ENCODE measurements at regions not wholly inside any gene's neighbourhood (a gene's known extent, or its start where the extent isn't known, plus 50 kb on each side); places are given as distances from the start of the nearest gene placed in this dataset.

GRCh38 chr21:23026878-23027277, 2028.7 kb downstream of the NCAM2 start:
- ChIA-PET POLR2A (no interaction called here), CTCF (no interaction called here)
- DNase-seq: no peak
- intact Hi-C loops (cut with micrococcal nuclease): no loop called here
- H3K27me3 Mint-ChIP-seq: no peaks in the 10 kb centered on the region
- no peak for TF ChIP-seq CTCF (IDR thresholded peaks at IDR 0.05)
- no peak overlapping the region for H3K27ac Mint-ChIP-seq
- H3K4me3 Mint-ChIP-seq: no peak overlapping the region
- no peaks in the 10 kb centered on the region for H3K4me1 Mint-ChIP-seq (ENCODE audit: low read depth)
- H3K36me3 Mint-ChIP-seq (ENCODE audit: low read depth): no peaks in the 10 kb centered on the region
- no peak for ATAC-seq
- H3K9me3 Mint-ChIP-seq: peaks cover 3% of the 10 kb centered on the region

DNA sequence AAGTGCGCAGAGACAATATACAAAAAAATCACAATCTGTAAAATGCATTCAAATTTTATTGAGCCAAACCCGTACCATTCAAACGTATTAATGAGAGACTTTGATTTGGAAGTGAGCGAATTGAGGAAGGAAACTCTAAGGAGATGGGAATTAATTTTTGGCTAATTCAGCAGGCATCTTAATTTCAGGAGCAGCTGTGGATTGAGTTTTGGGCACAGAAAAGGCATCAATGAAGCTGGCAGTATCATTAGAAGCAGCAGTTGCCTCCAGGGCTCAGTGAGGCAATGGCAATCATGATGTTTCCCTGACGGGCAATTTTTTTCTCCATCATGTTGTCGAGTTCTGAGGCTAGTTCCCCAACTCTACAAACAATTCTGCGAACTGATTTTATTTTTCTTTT, 2041.6 kb downstream of the NCAM2 start:
- Mint-ChIP-seq H3K36me3 (ENCODE audit: low read depth) (no peaks in the 10 kb centered on the region), H3K27ac (no peak overlapping the region), H3K9me3 (no peaks in the 10 kb centered on the region), H3K4me3 (no peak overlapping the region), H3K4me1 (ENCODE audit: low read depth) (no peaks in the 10 kb centered on the region), H3K27me3 (no peaks in the 10 kb centered on the region)
- intact Hi-C loops (cut with micrococcal nuclease): no loop called here
- POLR2A ChIA-PET: no interaction called here
- ATAC-seq (no peak), DNase-seq (no peak)
- CTCF ChIA-PET: no interaction called here
- TF ChIP-seq CTCF (IDR thresholded peaks at IDR 0.05): no peak

DNA sequence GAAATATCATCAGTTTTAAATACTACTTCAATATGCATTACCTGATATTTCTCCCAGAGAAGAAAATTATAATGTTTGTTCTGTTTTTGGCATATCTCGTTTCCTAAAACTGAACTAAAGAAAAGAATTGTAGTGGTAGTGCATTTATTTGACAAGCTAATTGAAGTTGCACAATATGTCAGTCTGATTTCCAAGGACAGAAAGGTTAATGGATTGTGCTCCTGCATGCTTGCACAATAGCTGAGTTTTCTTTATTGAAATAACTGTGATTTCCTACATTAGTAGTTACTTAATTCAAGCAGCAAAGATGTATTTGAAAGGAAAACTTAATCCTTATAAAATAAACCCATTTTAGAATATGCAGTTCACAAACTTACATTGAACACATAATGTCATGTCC, 2047.7 kb downstream of the NCAM2 start:
- no peak overlapping the region for H3K4me3 Mint-ChIP-seq
- DNase-seq: no peak
- no peak overlapping the region for H3K27ac Mint-ChIP-seq
- intact Hi-C loops (cut with micrococcal nuclease): no loop called here
- TF ChIP-seq CTCF (IDR thresholded peaks at IDR 0.05): no peak
- no peaks in the 10 kb centered on the region for H3K4me1 Mint-ChIP-seq (ENCODE audit: low read depth)
- ChIA-PET POLR2A (no interaction called here), CTCF (no interaction called here)
- H3K27me3 Mint-ChIP-seq: no peaks in the 10 kb centered on the region
- no peaks in the 10 kb centered on the region for H3K36me3 Mint-ChIP-seq (ENCODE audit: low read depth)
- no peak for ATAC-seq
- no peaks in the 10 kb centered on the region for H3K9me3 Mint-ChIP-seq

DNA sequence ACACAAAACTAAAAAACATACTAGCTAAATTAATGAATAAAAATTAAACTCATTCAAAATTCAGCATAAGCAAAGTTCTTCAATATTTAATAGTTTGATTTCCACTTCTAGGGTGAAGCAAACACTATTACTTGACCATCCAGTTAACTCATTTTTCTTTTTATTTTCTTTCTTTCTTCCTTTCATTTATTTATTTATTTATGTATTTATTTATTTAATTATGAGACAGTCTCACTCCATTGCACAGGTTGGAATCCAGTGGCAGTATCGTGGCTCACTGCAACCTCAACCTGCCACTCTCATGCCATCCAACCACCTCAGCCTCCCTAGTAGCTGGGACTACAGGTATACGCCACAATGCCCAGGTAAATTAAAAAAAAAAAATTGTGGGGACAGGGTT, 2069.5 kb downstream of the NCAM2 start:
- intact Hi-C loops (cut with micrococcal nuclease): no loop called here
- no peak overlapping the region for H3K4me3 Mint-ChIP-seq
- no peaks in the 10 kb centered on the region for H3K36me3 Mint-ChIP-seq (ENCODE audit: low read depth)
- CTCF ChIA-PET: no interaction called here
- POLR2A ChIA-PET: no interaction called here
- ATAC-seq (no peak), DNase-seq (no peak)
- no peak for TF ChIP-seq CTCF (IDR thresholded peaks at IDR 0.05)
- no peaks in the 10 kb centered on the region for H3K4me1 Mint-ChIP-seq (ENCODE audit: low read depth)
- H3K9me3 Mint-ChIP-seq: peaks cover 2% of the 10 kb centered on the region
- no peaks in the 10 kb centered on the region for H3K27me3 Mint-ChIP-seq
- H3K27ac Mint-ChIP-seq: no peak overlapping the region

DNA sequence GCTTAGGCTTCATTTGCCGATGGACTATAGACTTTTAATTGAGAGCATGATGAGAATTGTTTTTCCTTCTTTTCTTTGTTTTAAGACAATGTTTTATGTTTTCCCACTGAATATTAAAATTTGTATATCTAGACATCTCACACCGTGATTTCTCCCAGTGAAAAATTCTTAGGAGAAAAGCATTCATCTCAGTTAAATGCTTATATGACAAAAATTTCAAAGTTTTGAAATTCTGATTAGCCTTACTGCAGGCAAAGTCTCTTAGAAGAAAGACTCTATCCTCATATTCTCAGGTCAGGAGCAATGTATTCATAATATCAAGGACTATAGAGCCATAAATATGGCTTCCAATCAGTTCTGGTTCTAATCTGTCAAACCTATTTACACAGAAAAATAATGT, 2085.0 kb downstream of the NCAM2 start:
- ATAC-seq: no peak
- POLR2A ChIA-PET: no interaction called here
- H3K36me3 Mint-ChIP-seq (ENCODE audit: low read depth): no peaks in the 10 kb centered on the region
- H3K4me1 Mint-ChIP-seq (ENCODE audit: low read depth): no peaks in the 10 kb centered on the region
- H3K4me3 Mint-ChIP-seq: no peak overlapping the region
- no peak overlapping the region for H3K27ac Mint-ChIP-seq
- intact Hi-C loops (cut with micrococcal nuclease): no loop called here
- H3K9me3 Mint-ChIP-seq: peaks cover 2% of the 10 kb centered on the region
- no peak for DNase-seq
- CTCF ChIA-PET: no interaction called here
- no peaks in the 10 kb centered on the region for H3K27me3 Mint-ChIP-seq
- no peak for TF ChIP-seq CTCF (IDR thresholded peaks at IDR 0.05)
